SK-N-SH (cell line): ENCODE measurements at regions not wholly inside any gene's neighbourhood (a gene's known extent, or its start where the extent isn't known, plus 50 kb on each side); places are given as distances from the start of the nearest gene placed in this dataset.

Source experiments
- CTCF ChIA-PET: fragments of 300-600, 350-600 bp; formaldehyde crosslinking; extraction: SDS; loops from one replicate; lab custom pipeline; 2021; lab: Yijun Ruan, JAX
- POLR2A ChIA-PET: fragments of 350-600 bp; sonication (Branson Sonifier 250); formaldehyde crosslinking; extraction: SDS; loops from one replicate; lab custom pipeline; 2020; ENCODE audit warnings: antibody characterized with exemption, inconsistent platforms; lab: Yijun Ruan, JAX
- DNase-seq: peaks from one replicate; pipeline ENCODE4 v3.0.0; 2012
- H2AFZ ChIP-seq: fragments of 200-600 bp; sonication (generic); 2 replicates; pipeline ENCODE4 v1.8.1; 2016; ENCODE audit warnings: antibody characterized with exemption, mild to moderate bottlenecking, low read depth
- H3F3A ChIP-seq: fragments of 200-600 bp; sonication (generic); replicated peaks from 2 replicates; pipeline ENCODE3; 2016; ENCODE audit warnings: antibody characterized with exemption, mild to moderate bottlenecking; ENCODE audit not compliant: insufficient read depth
- H3K27ac ChIP-seq, 2 experiments: fragments of 200-500 bp in 1 of 2; fragments of 200-600 bp in 1 of 2; sonication (Bioruptor generic) in 1 of 2; sonication (generic), shearing (Covaris generic) in 1 of 2; 2 replicates each; pipeline versions ENCODE4 v1.5.1 to v1.6.1; 2014 to 2016; ENCODE audit warnings: low read depth in 2 of 2, inconsistent platforms in 1 of 2, low read length in 1 of 2, mild to moderate bottlenecking in 1 of 2, mixed read lengths in 1 of 2
- H3K27me3 ChIP-seq: fragments of 200-600 bp; sonication (generic), shearing (Covaris generic); 2 replicates; pipeline ENCODE4 v1.6.1; 2016; ENCODE audit warnings: mixed run types; ENCODE audit not compliant: insufficient read depth
- H3K36me3 ChIP-seq, 2 experiments: fragments of 200-500 bp in 1 of 2; fragments of 200-600 bp in 1 of 2; sonication (Bioruptor generic) in 1 of 2; sonication (generic) in 1 of 2; replicated peaks in 1 of 2; 2 replicates each; pipeline versions ENCODE3 to v1.5.1; 2014 to 2016; ENCODE audit warnings: low read length in 1 of 2, mild to moderate bottlenecking in 1 of 2; ENCODE audit not compliant: insufficient read depth in 2 of 2, control insufficient read depth in 1 of 2
- H3K4me1 ChIP-seq, 2 experiments: fragments of 200-500 bp in 1 of 2; fragments of 200-600 bp in 1 of 2; sonication (Bioruptor generic) in 1 of 2; sonication (generic), shearing (Covaris generic) in 1 of 2; 2 replicates each; pipeline versions ENCODE4 v1.5.1 to v1.6.1; 2014 to 2016; ENCODE audit warnings: low read depth in 1 of 2, low read length in 1 of 2, mixed run types in 1 of 2; ENCODE audit not compliant: insufficient read depth in 2 of 2, control insufficient read depth in 1 of 2
- H3K4me2 ChIP-seq: fragments of 200-600 bp; sonication (generic), shearing (Covaris generic); 2 replicates; pipeline ENCODE4 v1.6.1; 2017; ENCODE audit warnings: mixed run types
- H3K4me3 ChIP-seq, 2 experiments: fragments of 200-500 bp in 1 of 2; fragments of 200-600 bp in 1 of 2; sonication (Bioruptor generic) in 1 of 2; sonication (generic), shearing (Covaris generic) in 1 of 2; 2 replicates each; pipeline versions ENCODE4 v1.5.1 to v1.8.1; 2014 to 2016; ENCODE audit warnings: low read depth in 2 of 2, inconsistent platforms in 1 of 2, low read length in 1 of 2, mild to moderate bottlenecking in 1 of 2, mixed read lengths in 1 of 2, moderate library complexity in 1 of 2
- H3K79me2 ChIP-seq: fragments of 200-600 bp; sonication (generic); 2 replicates; pipeline ENCODE4 v1.8.1; 2017; ENCODE audit warnings: mild to moderate bottlenecking; ENCODE audit not compliant: insufficient read depth
- H3K9ac ChIP-seq: fragments of 200-600 bp; sonication (generic); 2 replicates; pipeline ENCODE4 v1.6.1; 2017; ENCODE audit warnings: mixed run types
- H3K9me2 ChIP-seq: fragments of 200-600 bp; sonication (generic); 2 replicates; pipeline ENCODE4 v1.6.1; 2017; ENCODE audit warnings: mixed run types
- H3K9me3 ChIP-seq: fragments of 200-600 bp; sonication (generic); 2 replicates; pipeline ENCODE4 v1.6.1; 2017; ENCODE audit warnings: mixed run types, mild to moderate bottlenecking, moderate library complexity
- H4K20me1 ChIP-seq: fragments of 200-600 bp; sonication (generic); 2 replicates; pipeline ENCODE4 v1.6.1; 2017; ENCODE audit warnings: mild to moderate bottlenecking, mixed run types; ENCODE audit not compliant: insufficient read depth
- CTCF ChIP-seq: fragments of 200-600 bp; sonication (generic); IDR thresholded peaks from 2 replicates; pipeline ENCODE4 v1.6.1; 2017; ENCODE audit warnings: antibody characterized with exemption, mild to moderate bottlenecking, moderate library complexity
- ELF1 ChIP-seq: IDR thresholded peaks from 2 replicates; pipeline ENCODE4 v1.4.0; 2012
- EP300 ChIP-seq, 2 experiments: IDR thresholded peaks; 2 replicates each; pipeline versions ENCODE4 v1.4.0 to v1.6.1; 2012; ENCODE audit warnings: borderline replicate concordance in 1 of 2, low read depth in 1 of 2, low read length in 1 of 2
- EZH2phosphoT487 ChIP-seq: fragments of 200-600 bp; sonication (generic); IDR thresholded peaks from 2 replicates; pipeline ENCODE4 v1.6.1; 2017; ENCODE audit warnings: low read depth, mixed run types, mild to moderate bottlenecking, antibody characterized with exemption, moderate library complexity, borderline replicate concordance
- FOXM1 ChIP-seq: IDR thresholded peaks from 2 replicates; pipeline ENCODE4 v1.4.0; 2012; ENCODE audit warnings: low read depth, mild to moderate bottlenecking
- GATA2 ChIP-seq: sonication (generic); formaldehyde crosslinking; IDR thresholded peaks from 2 replicates; pipeline ENCODE4 v1.5.0; 2020; ENCODE audit warnings: mild to moderate bottlenecking, missing genetic modification reagents
- IRF3 ChIP-seq: fragments of 150-350 bp; IDR thresholded peaks from 2 replicates; pipeline ENCODE4 v1.6.1; 2016; ENCODE audit warnings: mild to moderate bottlenecking, low read depth, low read length
- MXI1 ChIP-seq: IDR thresholded peaks from 2 replicates; pipeline ENCODE4 v1.6.1; 2012; ENCODE audit warnings: mild to moderate bottlenecking, low read depth, low read length, improper control_type of control experiment
- PBX3 ChIP-seq: IDR thresholded peaks from 2 replicates; pipeline ENCODE4; 2012
- POLR2AphosphoS5 ChIP-seq: IDR thresholded peaks from 2 replicates; pipeline ENCODE4 v1.6.1; 2012; ENCODE audit warnings: low read depth, low read length
- RCOR1 ChIP-seq: fragments of 150-350 bp; IDR thresholded peaks from 2 replicates; pipeline ENCODE4 v1.6.1; 2017; ENCODE audit warnings: antibody characterized with exemption, low read length
- SMC3 ChIP-seq: IDR thresholded peaks from 2 replicates; pipeline ENCODE4 v1.6.1; 2012; ENCODE audit warnings: low read depth, low read length, improper control_type of control experiment
- USF2 ChIP-seq: fragments of 150-350 bp; IDR thresholded peaks from 2 replicates; pipeline ENCODE4 v1.6.1; 2017; ENCODE audit warnings: antibody characterized with exemption, low read length, low read depth, borderline replicate concordance
- WGBS: methylation state at CpG from one replicate; pipeline ENCODE4 v1.1.6; 2017; ENCODE audit warnings: low lambda C conversion rate; 5-methylcytosine and 5-hydroxymethylcytosine counted together

- no peak for TF ChIP-seq EZH2phosphoT487
- no peak for TF ChIP-seq SMC3
These were observed 142.2 kb downstream of the SP3 start (continued) for GRCh38 chr2:173822889-173823542.

GRCh38 chr2:173823543-173823939, 141.6 kb downstream of the SP3 start:
- no peak overlapping the region for H3K9ac ChIP-seq
- no peaks in the 10 kb centered on the region for H3K9me2 ChIP-seq
- no peaks in the 10 kb centered on the region for H3K36me3 ChIP-seq
- H2AFZ ChIP-seq: no peak overlapping the region
- no peak for TF ChIP-seq GATA2 (CRISPR knock-in tag)
- TF ChIP-seq RCOR1: no peak
- TF ChIP-seq PBX3: no peak
- TF ChIP-seq USF2: no peak
- no peak for TF ChIP-seq MXI1
- TF ChIP-seq FOXM1: no peak
- TF ChIP-seq IRF3: no peak
- no peak for TF ChIP-seq ELF1
- TF ChIP-seq EP300 (IDR thresholded peaks at IDR 0.05; ENCODE audit: borderline replicate concordance in 1 of 2, low read depth in 1 of 2, low read length in 1 of 2): no peak
- no peak for TF ChIP-seq CTCF
- no peak for TF ChIP-seq POLR2AphosphoS5
- no peaks in the 10 kb centered on the region for H3F3A ChIP-seq
- H3K9me3 ChIP-seq: no peaks in the 10 kb centered on the region
- H3K4me2 ChIP-seq: no peak overlapping the region
- 67% methylated on average over 4 of the region's 4 CpGs for WGBS
- no peaks in the 10 kb centered on the region for H3K79me2 ChIP-seq
- H3K27ac ChIP-seq: no peak overlapping the region
- DNase-seq: no peak
- ChIA-PET POLR2A (no interaction called here), CTCF (interaction anchor here (0.8 kb wide), 1 partner anchor 10 kb away, joined by 3 read pairs; no protein-coding TSS in a partner anchor)
- peaks cover 23% of the 10 kb centered on the region; the same call in 1 of the 2 replicates for H3K27me3 ChIP-seq
- H3K4me3 ChIP-seq: no peak overlapping the region
- H3K4me1 ChIP-seq: no peaks in the 10 kb centered on the region
- H4K20me1 ChIP-seq: no peaks in the 10 kb centered on the region
